HCT116 (cell line): ENCODE measurements at regions not wholly inside any gene's neighbourhood (a gene's known extent, or its start where the extent isn't known, plus 50 kb on each side); places are given as distances from the start of the nearest gene placed in this dataset.

ENCODE experiments used
- ATAC-seq: fragments of 200-7000 bp; cut with Tn5 transposase; 2 replicates; pipeline ENCODE4 v1.9.1; 2020; ENCODE audit warnings: mild to moderate bottlenecking, moderate library complexity
- BruUV-seq: library from RNA; stranded (reverse); fragments of 400-500 nt; replicated peaks from 2 replicates; lab custom pipeline; 2021; lab: Mats Ljungman, UMichigan
- CTCF ChIA-PET: fragments of 300-600 bp; sonication (Branson Sonifier 250); formaldehyde crosslinking; loops from one replicate; lab custom pipeline; 2021; ENCODE audit warnings: antibody characterized with exemption; lab: Charles Lee
- POLR2A ChIA-PET: fragments of 300-600, 350-600 bp; sonication (Branson Sonifier 250); formaldehyde crosslinking; loops from one replicate; lab custom pipeline; 2021; ENCODE audit warnings: antibody characterized with exemption; lab: Charles Lee
- RAD21 ChIA-PET, 2 experiments: fragments of 300-600 bp; sonication (Branson Sonifier 250); formaldehyde crosslinking; loops; one replicate each; lab custom pipeline; 2023; ENCODE audit warnings: low total read pairs in 2 of 2; ENCODE audit not compliant: uncharacterized antibody in 2 of 2, unreplicated experiment in 2 of 2, low non-redundant PET in 1 of 2; lab: Charles Lee
- DNase-seq: peaks from one replicate; pipeline ENCODE4 v3.0.0-alpha.2; 2010; ENCODE audit warnings: low read depth, low spot score
- H2AFZ ChIP-seq: fragments of 200-600 bp; shearing (Covaris generic), sonication (generic); 2 replicates; pipeline ENCODE4 v1.6.1; 2017; ENCODE audit warnings: low read depth, mixed run types, mixed read lengths, antibody characterized with exemption, low read length; ENCODE audit not compliant: poor library complexity, severe bottlenecking
- H3K27ac ChIP-seq: 2 replicates; pipeline ENCODE4 v1.5.1; 2012; ENCODE audit warnings: low read depth, low read length
- H3K27me3 ChIP-seq: fragments of 200-600 bp; sonication (generic); 2 replicates; pipeline ENCODE4 v1.6.1; 2016; ENCODE audit warnings: mixed run types, low read length, mixed read lengths; ENCODE audit not compliant: insufficient read depth
- H3K36me3 ChIP-seq, 2 experiments: fragments of 200-500 bp in 1 of 2; fragments of 200-600 bp in 1 of 2; sonication (Bioruptor generic) in 1 of 2; sonication (generic) in 1 of 2; 2 replicates each; pipeline versions ENCODE4 v1.5.1 to v1.6.1; 2014 to 2016; ENCODE audit warnings: low read length in 2 of 2, inconsistent platforms in 1 of 2, mixed read lengths in 1 of 2, mixed run types in 1 of 2; ENCODE audit not compliant: insufficient read depth in 2 of 2, control insufficient read depth in 1 of 2
- H3K4me1 ChIP-seq, 2 experiments: fragments of 200-600 bp in 1 of 2; sonication (generic) in 1 of 2; 2 replicates each; pipeline versions ENCODE4 v1.5.1 to v1.6.1; 2012 to 2017; ENCODE audit warnings: low read length in 2 of 2, inconsistent platforms in 1 of 2, mild to moderate bottlenecking in 1 of 2, mixed read lengths in 1 of 2, mixed run types in 1 of 2, moderate library complexity in 1 of 2; ENCODE audit not compliant: insufficient read depth in 2 of 2, control insufficient read depth in 1 of 2
- H3K4me2 ChIP-seq: fragments of 200-600 bp; sonication (generic); 2 replicates; pipeline ENCODE4 v1.6.1; 2017; ENCODE audit warnings: mixed run types, low read length, mixed read lengths
- H3K4me3 ChIP-seq, 2 experiments: fragments of 200-600 bp in 1 of 2; sonication (generic) in 1 of 2; replicated peaks in 1 of 2; 2 replicates each; pipeline ENCODE4 v1.5.1; 2011 to 2016; ENCODE audit warnings: low read length in 2 of 2, control low read depth in 1 of 2, low read depth in 1 of 2, mild to moderate bottlenecking in 1 of 2, mixed read lengths in 1 of 2, mixed run types in 1 of 2
- H3K79me2 ChIP-seq: fragments of 200-600 bp; sonication (generic); 2 replicates; pipeline ENCODE4 v1.6.1; 2017; ENCODE audit warnings: mild to moderate bottlenecking, mixed run types, low read length, moderate library complexity, mixed read lengths; ENCODE audit not compliant: insufficient read depth
- H3K9ac ChIP-seq: fragments of 200-600 bp; sonication (generic); 2 replicates; pipeline ENCODE4 v1.6.1; 2016; ENCODE audit warnings: low read length, mixed read lengths
- H3K9me2 ChIP-seq: fragments of 200-600 bp; sonication (generic), shearing (Covaris generic); 2 replicates; pipeline ENCODE4 v1.6.1; 2017; ENCODE audit warnings: mixed run types, mild to moderate bottlenecking, moderate library complexity; ENCODE audit not compliant: insufficient read depth
- H3K9me3 ChIP-seq, 2 experiments: fragments of 200-500 bp in 1 of 2; fragments of 200-600 bp in 1 of 2; sonication (Bioruptor generic) in 1 of 2; sonication (generic) in 1 of 2; 2 replicates each; pipeline ENCODE4 v1.6.1; 2014 to 2017; ENCODE audit warnings: low read length in 2 of 2, mixed read lengths in 2 of 2, inconsistent platforms in 1 of 2, low read depth in 1 of 2, mild to moderate bottlenecking in 1 of 2, mixed run types in 1 of 2, moderate library complexity in 1 of 2; ENCODE audit not compliant: control insufficient read depth in 1 of 2, insufficient read depth in 1 of 2
- H4K20me1 ChIP-seq: fragments of 200-600 bp; sonication (generic), shearing (Covaris generic); 2 replicates; pipeline ENCODE4 v1.6.1; 2017; ENCODE audit warnings: mixed run types, mild to moderate bottlenecking, moderate library complexity; ENCODE audit not compliant: insufficient read depth
- CTCF ChIP-seq, 3 experiments: fragments of 200-600 bp in 1 of 3; sonication (generic) in 1 of 3; IDR thresholded peaks in 2 of 3; conservative IDR thresholded peaks in 1 of 3; 2 replicates each; pipeline ENCODE4 v1.5.1; 2012 to 2017; ENCODE audit warnings: low read depth in 2 of 3, low read length in 2 of 3, antibody characterized with exemption in 1 of 3, borderline replicate concordance in 1 of 3, control low read depth in 1 of 3, mild to moderate bottlenecking in 1 of 3, mixed read lengths in 1 of 3, mixed run types in 1 of 3, moderate library complexity in 1 of 3; ENCODE audit not compliant: insufficient read depth in 1 of 3
- EGR1 ChIP-seq: IDR thresholded peaks from 2 replicates; pipeline ENCODE4 v1.6.1; 2012; ENCODE audit warnings: low read depth
- EZH2phosphoT487 ChIP-seq: fragments of 200-600 bp; IDR thresholded peaks from 2 replicates; pipeline ENCODE4 v1.6.1; 2018; ENCODE audit warnings: antibody characterized with exemption, borderline replicate concordance
- POLR2A ChIP-seq: IDR thresholded peaks from 2 replicates; pipeline ENCODE4 v1.7.0; 2011; ENCODE audit warnings: borderline replicate concordance; ENCODE audit not compliant: insufficient read depth, insufficient read length; ENCODE audit errors: extremely low read depth
- SP1 ChIP-seq: IDR thresholded peaks from 2 replicates; pipeline ENCODE4 v1.6.1; 2012; ENCODE audit warnings: low read depth
- SRF ChIP-seq: IDR thresholded peaks from 2 replicates; pipeline ENCODE4 v1.6.1; 2012; ENCODE audit warnings: low read depth
- ZFX ChIP-seq: fragments of 450-650 bp; IDR thresholded peaks from 2 replicates; pipeline ENCODE4 v1.6.1; 2017
- intact Hi-C: fragments of 100-400 bp; cut with micrococcal nuclease; formaldehyde crosslinking; loops from 2 replicates; pipeline ENCODE4 v1.10.0; 2022
- TF ChIP-seq, protein P1 (sequence below): IDR thresholded peaks from 2 replicates; pipeline ENCODE4 v1.6.1; 2012; ENCODE audit warnings: low read depth
- TF ChIP-seq, protein P2 (sequence below): IDR thresholded peaks from 2 replicates; pipeline ENCODE4 v1.6.1; 2012

GRCh38 chrX:38484607-38485498 lies 76.5 kb upstream of the TSPAN7 start:
- no peaks in the 10 kb centered on the region for H3K9me2 ChIP-seq
- no peak overlapping the region for H3K27ac ChIP-seq
- DNase-seq (no peak), ATAC-seq (no peak)
- H3K36me3 ChIP-seq, result no peaks in the 10 kb centered on the region
- no peak overlapping the region for H3K4me3 ChIP-seq
- no peaks in the 10 kb centered on the region for H3K79me2 ChIP-seq
- H2AFZ ChIP-seq, result no peak overlapping the region
- H4K20me1 ChIP-seq, result no peaks in the 10 kb centered on the region
- H3K4me2 ChIP-seq, result no peak overlapping the region
- POLR2A ChIA-PET, result no interaction called here
- intact Hi-C loops, result no loop called here
- H3K9ac ChIP-seq, result no peak overlapping the region
- RAD21 ChIA-PET, result no interaction called here
- no peak for TF ChIP-seq EGR1
- TF ChIP-seq, protein P1, sequence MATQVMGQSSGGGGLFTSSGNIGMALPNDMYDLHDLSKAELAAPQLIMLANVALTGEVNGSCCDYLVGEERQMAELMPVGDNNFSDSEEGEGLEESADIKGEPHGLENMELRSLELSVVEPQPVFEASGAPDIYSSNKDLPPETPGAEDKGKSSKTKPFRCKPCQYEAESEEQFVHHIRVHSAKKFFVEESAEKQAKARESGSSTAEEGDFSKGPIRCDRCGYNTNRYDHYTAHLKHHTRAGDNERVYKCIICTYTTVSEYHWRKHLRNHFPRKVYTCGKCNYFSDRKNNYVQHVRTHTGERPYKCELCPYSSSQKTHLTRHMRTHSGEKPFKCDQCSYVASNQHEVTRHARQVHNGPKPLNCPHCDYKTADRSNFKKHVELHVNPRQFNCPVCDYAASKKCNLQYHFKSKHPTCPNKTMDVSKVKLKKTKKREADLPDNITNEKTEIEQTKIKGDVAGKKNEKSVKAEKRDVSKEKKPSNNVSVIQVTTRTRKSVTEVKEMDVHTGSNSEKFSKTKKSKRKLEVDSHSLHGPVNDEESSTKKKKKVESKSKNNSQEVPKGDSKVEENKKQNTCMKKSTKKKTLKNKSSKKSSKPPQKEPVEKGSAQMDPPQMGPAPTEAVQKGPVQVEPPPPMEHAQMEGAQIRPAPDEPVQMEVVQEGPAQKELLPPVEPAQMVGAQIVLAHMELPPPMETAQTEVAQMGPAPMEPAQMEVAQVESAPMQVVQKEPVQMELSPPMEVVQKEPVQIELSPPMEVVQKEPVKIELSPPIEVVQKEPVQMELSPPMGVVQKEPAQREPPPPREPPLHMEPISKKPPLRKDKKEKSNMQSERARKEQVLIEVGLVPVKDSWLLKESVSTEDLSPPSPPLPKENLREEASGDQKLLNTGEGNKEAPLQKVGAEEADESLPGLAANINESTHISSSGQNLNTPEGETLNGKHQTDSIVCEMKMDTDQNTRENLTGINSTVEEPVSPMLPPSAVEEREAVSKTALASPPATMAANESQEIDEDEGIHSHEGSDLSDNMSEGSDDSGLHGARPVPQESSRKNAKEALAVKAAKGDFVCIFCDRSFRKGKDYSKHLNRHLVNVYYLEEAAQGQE, result no peak
- no peak for TF ChIP-seq SRF
- TF ChIP-seq, protein P2, sequence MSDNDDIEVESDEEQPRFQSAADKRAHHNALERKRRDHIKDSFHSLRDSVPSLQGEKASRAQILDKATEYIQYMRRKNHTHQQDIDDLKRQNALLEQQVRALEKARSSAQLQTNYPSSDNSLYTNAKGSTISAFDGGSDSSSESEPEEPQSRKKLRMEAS, result no peak
- TF ChIP-seq POLR2A, result no peak
- TF ChIP-seq ZFX, result no peak
- no peak for TF ChIP-seq EZH2phosphoT487
- TF ChIP-seq SP1, result no peak
- no peak for TF ChIP-seq CTCF (IDR thresholded peaks at IDR 0.05 in 2 of 3, conservative IDR thresholded peaks at IDR 0.05 in 1 of 3; ENCODE audit: borderline replicate concordance in 1 of 3, insufficient read depth in 1 of 3, low read depth in 2 of 3, low read length in 2 of 3)
- BruUV-seq, result no TSS peak
- no peaks in the 10 kb centered on the region for H3K9me3 ChIP-seq
- H3K4me1 ChIP-seq, result no peaks in the 10 kb centered on the region
- CTCF ChIA-PET, result no interaction called here
- no peaks in the 10 kb centered on the region for H3K27me3 ChIP-seq
